ENCODE measurements at regions not wholly inside any gene's neighbourhood (a gene's known extent, or its start where the extent isn't known, plus 50 kb on each side); places are given as distances from the start of the nearest gene placed in this dataset.

DNA sequence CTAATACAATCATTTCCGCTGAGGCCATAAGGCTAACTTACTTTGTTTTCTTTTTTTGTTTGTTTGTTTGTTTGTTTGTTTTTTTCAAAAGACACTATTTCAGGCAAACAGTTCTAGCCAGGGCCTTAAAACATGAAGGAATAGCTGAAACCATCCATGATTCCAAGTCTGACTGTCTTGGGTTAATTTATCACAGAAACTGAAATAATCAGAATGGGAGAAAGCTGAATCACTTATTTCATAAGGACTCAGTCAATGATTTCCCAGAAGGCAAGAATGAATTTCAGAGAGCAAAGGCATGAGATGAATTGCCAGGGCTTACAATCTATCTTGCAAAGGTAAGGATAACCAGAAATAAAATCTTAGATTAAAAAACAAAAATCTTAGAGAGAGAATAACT is 1315.1 kb downstream of the SUCLG1 start:
- H3K9me3 ChIP-seq (ENCODE audit: control insufficient read depth in 4 of 4, insufficient read depth in 3 of 4, low read length in 3 of 4) = no peaks in the 10 kb centered on the region
- H3K4me3 ChIP-seq = no peak overlapping the region
- 94 to 100% methylated on average over 1 of the region's 1 CpG for WGBS, 2 donors
- TF ChIP-seq, protein P1, sequence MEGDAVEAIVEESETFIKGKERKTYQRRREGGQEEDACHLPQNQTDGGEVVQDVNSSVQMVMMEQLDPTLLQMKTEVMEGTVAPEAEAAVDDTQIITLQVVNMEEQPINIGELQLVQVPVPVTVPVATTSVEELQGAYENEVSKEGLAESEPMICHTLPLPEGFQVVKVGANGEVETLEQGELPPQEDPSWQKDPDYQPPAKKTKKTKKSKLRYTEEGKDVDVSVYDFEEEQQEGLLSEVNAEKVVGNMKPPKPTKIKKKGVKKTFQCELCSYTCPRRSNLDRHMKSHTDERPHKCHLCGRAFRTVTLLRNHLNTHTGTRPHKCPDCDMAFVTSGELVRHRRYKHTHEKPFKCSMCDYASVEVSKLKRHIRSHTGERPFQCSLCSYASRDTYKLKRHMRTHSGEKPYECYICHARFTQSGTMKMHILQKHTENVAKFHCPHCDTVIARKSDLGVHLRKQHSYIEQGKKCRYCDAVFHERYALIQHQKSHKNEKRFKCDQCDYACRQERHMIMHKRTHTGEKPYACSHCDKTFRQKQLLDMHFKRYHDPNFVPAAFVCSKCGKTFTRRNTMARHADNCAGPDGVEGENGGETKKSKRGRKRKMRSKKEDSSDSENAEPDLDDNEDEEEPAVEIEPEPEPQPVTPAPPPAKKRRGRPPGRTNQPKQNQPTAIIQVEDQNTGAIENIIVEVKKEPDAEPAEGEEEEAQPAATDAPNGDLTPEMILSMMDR (IDR thresholded peaks at IDR 0.05; ENCODE audit: control extremely low read depth, extremely low read depth) = no peak
- no peak for DNase-seq
- H3K9ac ChIP-seq (ENCODE audit: insufficient read depth in 1 of 2, low read length in 2 of 2) = no peak overlapping the region
- no peaks in the 10 kb centered on the region for H3K36me3 ChIP-seq (ENCODE audit: control insufficient read depth in 4 of 4, insufficient read depth in 4 of 4, low read length in 4 of 4)
- no peaks in the 10 kb centered on the region for H3K27me3 ChIP-seq (ENCODE audit: control insufficient read depth in 3 of 3, insufficient read depth in 3 of 3, low read length in 2 of 3)
- no peak for ATAC-seq (ENCODE audit: insufficient read depth, low FRiP score)
- no peaks in the 10 kb centered on the region for H3K4me1 ChIP-seq (ENCODE audit: control insufficient read depth in 5 of 5, insufficient read depth in 5 of 5, low read length in 5 of 5)
- H3K27ac ChIP-seq (ENCODE audit: low read depth in 1 of 2, low read length in 1 of 2) = no peak overlapping the region

DNA sequence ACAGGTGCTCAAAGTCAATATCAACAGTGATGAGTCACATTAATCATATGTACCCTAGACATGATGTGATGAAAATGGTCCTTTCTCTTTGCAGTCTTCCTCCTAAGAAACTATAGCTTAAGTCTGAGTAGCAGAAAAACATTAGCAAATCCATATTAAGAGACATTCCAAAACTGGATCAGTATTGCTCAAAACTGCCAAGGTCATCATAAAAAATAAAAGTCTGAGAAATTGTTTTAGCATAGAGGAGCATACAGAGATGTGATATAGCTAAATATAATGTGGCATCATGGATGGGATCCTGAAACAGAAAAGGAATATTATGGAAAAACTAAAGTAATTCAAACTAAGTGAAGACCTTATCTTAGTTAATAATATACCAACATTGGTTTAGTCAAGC is 1316.1 kb downstream of the SUCLG1 start:
- no peak overlapping the region for H3K27ac ChIP-seq (ENCODE audit: low read depth in 1 of 2, low read length in 1 of 2)
- H3K27me3 ChIP-seq (ENCODE audit: control insufficient read depth in 3 of 3, insufficient read depth in 3 of 3, low read length in 2 of 3) = no peaks in the 10 kb centered on the region
- H3K4me3 ChIP-seq = no peak overlapping the region
- H3K4me1 ChIP-seq (ENCODE audit: control insufficient read depth in 5 of 5, insufficient read depth in 5 of 5, low read length in 5 of 5) = no peaks in the 10 kb centered on the region
- no peaks in the 10 kb centered on the region for H3K36me3 ChIP-seq (ENCODE audit: control insufficient read depth in 4 of 4, insufficient read depth in 4 of 4, low read length in 4 of 4)
- DNase-seq = no peak
- no peaks in the 10 kb centered on the region for H3K9me3 ChIP-seq (ENCODE audit: control insufficient read depth in 4 of 4, insufficient read depth in 3 of 4, low read length in 3 of 4)
- ATAC-seq (ENCODE audit: insufficient read depth, low FRiP score) = no peak
- H3K9ac ChIP-seq (ENCODE audit: insufficient read depth in 1 of 2, low read length in 2 of 2) = no peak overlapping the region
- TF ChIP-seq, protein P1 (IDR thresholded peaks at IDR 0.05; ENCODE audit: control extremely low read depth, extremely low read depth) = no peak

DNA sequence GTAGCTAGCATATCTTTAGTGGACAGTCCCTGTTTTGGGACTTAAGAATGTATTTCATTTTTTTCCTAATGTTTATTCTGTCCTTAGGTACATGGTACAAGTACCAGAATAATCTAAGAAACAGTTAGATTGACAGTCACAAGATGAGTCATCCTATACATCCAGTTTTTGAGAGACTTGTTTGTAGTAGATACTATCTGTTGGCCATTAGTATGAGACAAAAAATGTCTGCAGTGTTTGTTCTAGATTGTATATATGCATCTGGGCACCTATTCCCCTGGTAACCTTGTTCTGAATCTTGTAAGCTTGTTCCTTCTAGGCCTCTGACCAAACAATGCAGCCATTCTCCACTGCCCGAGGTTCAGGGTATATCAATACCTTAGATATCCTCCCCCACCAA is 1343.5 kb downstream of the SUCLG1 start:
- ATAC-seq (ENCODE audit: insufficient read depth, low FRiP score) = no peak
- Histone ChIP-seq H3K4me1 (ENCODE audit: control insufficient read depth in 5 of 5, insufficient read depth in 5 of 5, low read length in 5 of 5) (peaks cover 0 to 3% (median 0%) of the 10 kb centered on the region in 5 donors), H3K9me3 (ENCODE audit: control insufficient read depth in 4 of 4, insufficient read depth in 3 of 4, low read length in 3 of 4) (no peaks in the 10 kb centered on the region), H3K36me3 (ENCODE audit: control insufficient read depth in 4 of 4, insufficient read depth in 4 of 4, low read length in 4 of 4) (no peaks in the 10 kb centered on the region), H3K27ac (ENCODE audit: low read depth in 1 of 2, low read length in 1 of 2) (no peak overlapping the region), H3K9ac (ENCODE audit: insufficient read depth in 1 of 2, low read length in 2 of 2) (no peak overlapping the region), H3K27me3 (ENCODE audit: control insufficient read depth in 3 of 3, insufficient read depth in 3 of 3, low read length in 2 of 3) (no peaks in the 10 kb centered on the region), H3K4me3 (no peak overlapping the region)
- WGBS, 2 donors = 67 to 78% methylated on average over 1 of the region's 1 CpG
- DNase-seq = no peak
- TF ChIP-seq, protein P1 (IDR thresholded peaks at IDR 0.05; ENCODE audit: control extremely low read depth, extremely low read depth) = no peak

DNA sequence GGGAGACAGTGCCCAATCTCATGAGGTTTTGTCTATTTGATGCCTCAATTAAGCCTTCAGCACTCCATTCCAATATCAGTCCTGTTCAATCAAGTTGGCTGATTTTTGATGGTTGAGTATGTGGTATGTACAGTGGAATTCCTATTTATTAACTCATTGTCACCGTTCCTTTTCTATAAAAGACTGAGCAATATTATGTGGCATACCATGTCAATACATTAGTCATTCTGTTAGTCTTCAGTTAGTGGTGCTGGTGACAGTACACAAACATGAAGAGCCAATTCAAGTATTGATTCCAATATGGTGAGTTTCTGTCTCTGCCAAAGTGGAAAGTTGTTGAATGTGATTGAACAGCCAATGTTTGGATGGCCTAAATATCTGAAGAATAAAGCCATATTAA is 1343.9 kb downstream of the SUCLG1 start:
- H3K4me1 ChIP-seq (ENCODE audit: control insufficient read depth in 5 of 5, insufficient read depth in 5 of 5, low read length in 5 of 5) = peaks cover 0 to 3% (median 0%) of the 10 kb centered on the region in 5 donors
- no peak overlapping the region for H3K9ac ChIP-seq (ENCODE audit: insufficient read depth in 1 of 2, low read length in 2 of 2)
- WGBS, 2 donors = 85 to 88% methylated on average over 1 of the region's 1 CpG
- DNase-seq = no peak
- TF ChIP-seq, protein P1 (IDR thresholded peaks at IDR 0.05; ENCODE audit: control extremely low read depth, extremely low read depth) = no peak
- ATAC-seq (ENCODE audit: insufficient read depth, low FRiP score) = no peak
- H3K9me3 ChIP-seq (ENCODE audit: control insufficient read depth in 4 of 4, insufficient read depth in 3 of 4, low read length in 3 of 4) = no peaks in the 10 kb centered on the region
- no peak overlapping the region for H3K4me3 ChIP-seq
- no peaks in the 10 kb centered on the region for H3K27me3 ChIP-seq (ENCODE audit: control insufficient read depth in 3 of 3, insufficient read depth in 3 of 3, low read length in 2 of 3)
- no peaks in the 10 kb centered on the region for H3K36me3 ChIP-seq (ENCODE audit: control insufficient read depth in 4 of 4, insufficient read depth in 4 of 4, low read length in 4 of 4)
- no peak overlapping the region for H3K27ac ChIP-seq (ENCODE audit: low read depth in 1 of 2, low read length in 1 of 2)
